NCI-H2029 (cell line): ENCODE measurements at regions not wholly inside any gene's neighbourhood (a gene's known extent, or its start where the extent isn't known, plus 50 kb on each side); places are given as distances from the start of the nearest gene placed in this dataset.

ENCODE experiments used
- DNase-seq: peaks from one replicate; lab custom pipeline; 2025; lab: John Stamatoyannopoulos, UW

GRCh38 chr1:94617134-94617805, 75.7 kb upstream of the F3 start:
- DNase-seq: no peak

GRCh38 chr1:94616506-94616905, 74.9 kb upstream of the F3 start:
- no peak for DNase-seq

GRCh38 chr1:94614996-94615395, 73.4 kb upstream of the F3 start:
- DNase-seq: no peak

- no peak for DNase-seq
Measured at GRCh38 chr1:94614168-94614815, 72.7 kb upstream of the F3 start.

DNA sequence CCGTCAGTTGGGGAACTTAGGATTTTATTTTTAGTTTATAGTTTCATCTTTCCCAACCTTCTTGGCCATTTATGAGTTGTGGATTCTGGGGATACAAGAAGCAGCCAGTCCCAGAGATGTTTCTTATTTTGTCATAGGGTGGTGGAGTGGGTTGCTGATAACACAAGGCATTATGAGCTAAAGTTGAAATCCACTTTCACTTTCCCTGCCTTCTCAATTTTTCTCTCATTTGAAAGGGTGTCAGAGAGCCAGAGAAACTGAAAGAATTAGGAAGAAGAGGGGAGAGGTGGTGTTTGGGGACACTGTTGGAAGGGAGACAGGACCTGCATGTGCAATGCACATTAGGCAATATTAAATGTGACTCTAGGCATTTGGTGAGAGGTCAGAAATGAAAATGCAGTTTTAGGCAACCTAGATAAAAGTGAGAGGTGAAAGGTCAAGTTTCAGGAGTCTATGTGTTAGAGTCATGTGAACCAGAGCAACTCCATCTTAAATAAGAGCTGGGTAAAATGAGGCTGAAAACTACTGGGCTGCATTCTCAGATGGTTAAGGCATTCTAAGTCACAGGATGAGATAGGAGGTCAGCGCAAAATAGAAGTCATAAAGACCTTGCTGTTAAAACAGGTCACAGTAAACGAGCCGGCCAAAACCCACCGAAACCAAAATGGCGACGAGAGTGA, 71.1 kb upstream of the F3 start:
- DNase-seq: no peak

GRCh38 chr1:94611681-94612475, 70.3 kb upstream of the F3 start:
- DNase-seq: no peak

DNA sequence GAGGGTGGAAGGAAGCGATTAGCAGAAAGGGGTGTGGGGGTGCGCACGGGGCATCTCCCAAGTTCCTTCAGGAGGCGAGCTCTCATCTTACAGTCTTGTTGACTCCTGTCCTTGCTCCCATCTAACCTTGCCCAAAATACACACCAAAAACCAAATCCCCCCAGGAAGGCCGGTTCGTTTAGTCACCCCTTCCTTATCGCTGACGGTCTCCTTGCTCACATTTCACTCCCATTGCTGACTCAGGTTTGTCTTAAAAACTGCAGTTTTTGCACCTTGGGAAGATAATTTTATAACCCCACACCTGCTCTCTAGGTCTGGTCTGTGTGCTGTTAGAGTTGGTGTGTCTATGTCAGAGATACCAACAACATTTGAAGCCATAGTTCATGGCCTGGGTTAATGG, 68.1 kb upstream of the F3 start:
- DNase-seq: no peak

- no peak for DNase-seq
Measured at GRCh38 chr1:94608852-94609530, 67.4 kb upstream of the F3 start.

DNA sequence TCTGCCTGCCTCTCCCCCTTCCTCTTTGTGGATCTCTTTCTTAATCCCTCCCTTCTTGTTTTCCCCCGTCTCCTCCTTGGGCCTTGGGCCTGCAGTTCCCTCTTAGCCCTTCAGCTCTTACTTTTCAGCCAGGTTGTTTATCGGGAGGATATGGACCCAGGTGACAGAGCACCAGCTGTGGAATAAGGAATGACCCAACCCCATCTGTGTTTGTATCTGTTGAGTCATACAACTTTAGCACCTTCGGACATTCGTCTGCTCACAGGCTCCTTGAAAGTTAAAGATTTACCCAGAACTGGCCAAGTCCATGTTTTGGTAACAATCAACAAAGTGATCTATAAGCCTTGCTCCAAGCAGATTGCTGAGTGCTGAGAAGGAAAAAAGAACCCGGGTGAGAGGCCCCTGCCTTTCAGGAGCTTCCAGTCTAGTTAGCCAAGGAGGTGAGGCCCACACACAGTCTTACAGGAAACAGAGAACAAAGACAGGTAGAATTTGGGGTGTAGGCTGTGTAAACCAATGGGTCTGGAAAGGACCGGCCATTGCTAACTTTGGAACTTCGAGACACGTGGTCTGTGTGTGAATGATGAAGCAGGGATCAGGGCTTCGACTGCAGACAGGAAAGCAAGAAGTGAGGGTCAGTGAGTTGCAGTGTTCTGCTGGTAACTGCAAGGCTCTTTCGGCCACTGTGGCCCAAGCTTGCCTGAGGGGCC, 66.7 kb upstream of the F3 start:
- no peak for DNase-seq

DNA sequence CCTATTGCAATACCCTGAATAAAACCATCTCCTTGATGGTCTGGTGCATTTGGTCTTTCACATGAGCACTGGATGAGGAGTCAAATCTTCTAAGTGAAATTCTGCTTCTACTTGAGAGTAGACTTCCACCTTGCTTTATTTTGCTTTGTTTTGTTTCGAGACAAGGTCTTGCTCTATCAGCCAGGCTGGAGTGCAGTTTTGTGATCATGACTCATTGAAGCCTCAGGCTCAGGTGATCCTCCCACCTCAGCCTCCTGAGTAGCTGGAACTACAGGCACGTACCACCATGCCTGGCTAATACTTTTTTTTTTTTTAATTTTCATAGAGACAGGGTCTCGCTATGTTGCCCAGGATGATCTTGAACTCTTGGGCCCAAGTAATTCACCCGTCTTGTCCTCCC, 65.8 kb upstream of the F3 start:
- DNase-seq: no peak

GRCh38 chr1:94606471-94606870, 64.9 kb upstream of the F3 start:
- no peak for DNase-seq

- no peak for DNase-seq
Measured at GRCh38 chr1:94603663-94604062, 62.1 kb upstream of the F3 start.

DNA sequence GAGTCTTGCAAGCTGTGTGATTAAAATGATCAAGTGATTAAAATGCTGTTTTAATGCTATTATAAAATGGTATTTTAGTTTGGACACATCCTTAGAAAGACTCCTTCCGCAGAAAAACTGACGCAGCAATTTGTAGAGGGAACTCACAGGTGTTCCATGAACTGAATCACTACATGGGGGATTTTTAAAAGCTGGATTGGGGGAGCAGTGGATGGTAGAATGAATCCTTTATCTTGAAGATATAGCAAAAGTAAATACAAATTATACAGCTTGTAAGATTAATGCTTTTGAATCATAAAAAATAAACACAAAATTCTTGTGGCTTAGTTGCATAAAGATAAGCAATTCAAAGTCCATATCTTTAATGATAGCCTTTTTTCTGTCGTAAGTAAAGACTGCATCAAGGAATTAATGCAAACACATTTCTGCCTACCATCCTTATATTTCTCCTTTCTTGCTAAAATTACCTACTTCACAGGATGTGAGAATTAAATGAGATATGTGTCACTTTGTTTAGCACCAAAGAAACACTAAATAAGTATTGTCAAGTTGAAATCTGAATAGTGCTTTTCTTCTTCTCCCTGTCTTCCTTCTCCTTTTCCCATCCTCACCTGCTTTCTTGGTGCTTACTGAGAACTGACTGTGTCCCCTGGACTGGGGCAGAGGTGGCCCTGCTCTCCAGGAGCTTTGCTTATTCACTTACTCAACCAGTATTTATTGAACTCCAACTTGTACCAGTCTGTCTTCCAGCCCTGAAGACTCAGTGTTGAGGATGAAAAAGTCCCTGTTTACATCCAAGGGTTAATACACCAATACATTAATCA, 61.5 kb upstream of the F3 start:
- no peak for DNase-seq

DNA sequence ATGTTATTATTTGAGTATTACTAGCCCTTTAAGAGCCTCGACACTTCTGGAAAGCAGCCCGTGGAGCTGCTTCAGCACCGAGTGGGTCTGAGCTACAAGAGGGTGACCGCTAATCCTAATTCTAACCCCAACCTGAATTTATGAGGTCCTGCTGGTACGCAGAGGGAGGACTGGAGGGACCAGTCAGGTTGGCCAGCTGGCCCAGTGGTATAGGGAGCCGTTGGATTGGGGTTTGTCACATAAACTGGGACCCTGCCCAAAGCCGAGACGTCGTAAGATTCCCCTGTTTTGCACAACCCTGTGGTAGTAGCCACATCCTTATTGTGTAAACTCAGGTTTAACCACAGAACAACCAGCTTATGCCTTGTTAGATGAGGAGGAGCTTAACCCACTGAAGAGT, 60.8 kb upstream of the F3 start:
- no peak for DNase-seq

- DNase-seq: no peak
Measured at GRCh38 chr1:94600556-94600955, 59.0 kb upstream of the F3 start.

DNA sequence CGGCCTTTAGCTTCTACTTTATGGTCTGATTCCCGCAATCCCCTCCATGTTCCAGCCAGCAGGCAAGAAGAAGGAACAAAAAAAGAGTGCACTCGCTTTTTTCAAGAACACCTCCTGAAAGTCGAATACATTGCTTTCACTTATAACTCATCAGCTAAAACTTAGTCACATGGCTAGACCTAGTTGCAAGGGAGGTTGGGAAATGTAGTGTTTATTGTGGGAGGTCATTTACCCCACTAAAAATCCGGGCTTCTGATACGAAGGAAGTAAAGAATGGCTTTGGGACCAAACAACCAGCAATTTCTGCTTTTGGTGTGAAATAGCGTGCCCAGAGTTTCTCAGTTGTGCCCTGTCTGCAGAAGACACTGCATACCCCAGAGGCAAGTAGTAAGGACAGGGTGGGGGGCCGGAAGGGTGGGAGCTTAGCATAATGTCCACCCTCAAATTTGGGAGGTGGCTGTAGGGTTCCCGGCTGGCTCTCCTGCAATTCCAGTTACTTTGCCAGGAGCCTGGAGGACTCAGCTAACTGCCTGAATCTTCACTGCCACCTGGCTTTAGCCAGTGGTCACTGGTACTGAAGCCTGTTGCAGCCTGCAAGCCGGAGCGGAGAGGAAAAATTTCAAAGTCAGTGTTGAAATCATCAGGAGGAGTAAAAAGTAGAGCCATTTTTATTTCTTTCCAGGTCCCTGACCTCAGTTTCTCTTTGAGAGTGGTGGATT, 57.7 kb upstream of the F3 start:
- DNase-seq: no peak

DNA sequence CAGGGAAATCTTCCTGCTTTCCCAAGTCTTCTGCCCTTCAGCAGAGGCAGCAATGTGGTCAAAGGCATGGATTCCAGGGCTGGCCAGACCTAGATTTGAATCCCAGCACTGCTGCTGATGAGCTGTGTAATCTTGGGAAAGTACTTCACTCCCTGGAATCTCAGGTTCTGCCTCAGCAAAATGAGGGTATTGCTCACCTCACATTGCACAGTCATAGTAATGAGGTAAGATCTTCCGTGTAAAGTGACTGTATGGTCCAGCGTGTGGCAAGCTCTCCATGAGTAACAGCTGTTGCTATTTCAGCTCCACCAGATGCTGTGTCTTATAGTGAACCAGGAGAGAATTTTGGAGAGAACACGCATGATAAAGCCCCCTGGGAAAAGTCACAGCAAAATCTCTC, 56.1 kb upstream of the F3 start:
- DNase-seq: no peak

DNA sequence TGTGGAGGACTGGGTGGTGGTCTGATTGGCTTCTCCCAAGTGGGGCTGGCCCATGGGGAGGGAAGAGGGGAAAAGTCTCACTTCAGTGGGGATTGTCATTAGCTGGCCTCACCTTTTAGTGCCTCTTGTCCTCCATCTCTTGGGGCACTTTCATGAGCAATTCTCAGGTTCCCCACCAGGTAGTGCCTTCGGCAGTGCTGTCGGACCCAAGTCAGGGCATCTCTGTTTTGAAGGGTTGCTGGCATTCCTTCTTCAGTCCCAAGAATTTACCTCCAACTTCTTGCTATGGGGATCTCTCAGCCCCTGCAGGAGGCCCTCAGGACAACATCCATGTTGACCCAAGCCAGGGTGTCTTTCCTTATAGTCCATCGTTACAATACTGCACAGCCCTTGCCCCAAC, 54.7 kb upstream of the F3 start:
- no peak for DNase-seq

DNA sequence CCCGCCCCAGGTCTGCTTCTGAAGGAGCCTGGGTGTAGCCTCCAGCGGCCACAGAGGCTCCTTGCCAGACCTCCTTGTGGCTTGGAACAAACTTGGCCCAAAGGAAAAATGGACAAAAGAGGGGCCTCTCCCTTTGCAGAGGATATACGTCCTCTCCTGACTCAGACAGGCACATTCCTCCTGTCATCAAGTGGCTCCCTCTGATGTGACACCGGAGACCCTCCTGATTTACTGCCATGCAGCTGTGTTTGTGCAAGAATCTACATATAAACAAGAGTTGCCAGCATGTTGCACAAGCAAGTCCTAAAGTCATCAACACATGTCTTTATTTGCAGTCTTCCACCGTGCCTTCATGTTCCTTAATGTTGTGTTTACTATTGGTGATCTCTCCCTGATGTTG, 54.1 kb upstream of the F3 start:
- DNase-seq: no peak

GRCh38 chr1:94593611-94594010, 52.1 kb upstream of the F3 start:
- DNase-seq: no peak
